ENCODE measurements at regions not wholly inside any gene's neighbourhood (a gene's known extent, or its start where the extent isn't known, plus 50 kb on each side); places are given as distances from the start of the nearest gene placed in this dataset.
"Not testable (repeated sequence)": the region's sequence is repeated elsewhere in the genome, so short reads cannot be mapped to it uniquely, and the experiment has no call there.

GRCh38 chr6:97347111-97347510, 64.1 kb upstream of the MMS22L start:
- no peak for DNase-seq (ENCODE audit: extremely low read depth in 1 of 2, low read depth in 1 of 2)

GRCh38 chr6:97361286-97361685, 78.3 kb upstream of the MMS22L start:
- DNase-seq (ENCODE audit: extremely low read depth in 1 of 2, low read depth in 1 of 2): no peak

GRCh38 chr6:97364327-97364726, 81.3 kb upstream of the MMS22L start:
- DNase-seq (ENCODE audit: extremely low read depth in 1 of 2, low read depth in 1 of 2): no peak

- DNase-seq (ENCODE audit: extremely low read depth in 1 of 2, low read depth in 1 of 2): not testable (repeated sequence)
Observed at GRCh38 chr6:97382071-97382470, 99.1 kb upstream of the MMS22L start.

GRCh38 chr6:97392735-97393134, 109.7 kb upstream of the MMS22L start:
- DNase-seq (ENCODE audit: extremely low read depth in 1 of 2, low read depth in 1 of 2): no peak

DNA sequence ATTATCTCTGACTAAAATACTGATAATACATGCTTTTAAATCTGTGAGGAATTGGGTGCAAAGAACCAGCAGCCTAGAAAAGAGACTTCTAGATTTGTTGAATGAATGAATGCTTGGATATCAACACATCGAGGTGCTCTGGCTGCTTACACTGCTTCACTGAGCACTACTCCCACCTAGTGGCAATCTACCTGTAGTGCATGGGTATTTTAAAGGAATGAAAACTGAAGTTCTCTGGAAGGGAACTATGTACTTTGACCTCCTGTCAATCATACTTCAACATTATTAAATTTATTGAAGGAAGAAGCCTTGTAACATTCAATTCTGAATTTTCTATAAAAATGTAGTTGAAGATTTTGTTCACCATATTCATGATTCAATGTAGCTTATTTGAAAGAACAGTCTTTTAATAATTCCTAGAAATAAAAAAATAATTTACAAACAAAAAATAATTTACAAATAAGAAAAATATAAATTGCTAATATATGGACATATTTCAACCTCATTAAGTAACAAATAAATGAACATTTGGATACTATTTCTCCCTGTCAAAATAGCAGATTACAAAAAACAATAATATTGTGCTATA, 111.2 kb upstream of the MMS22L start:
- DNase-seq (ENCODE audit: extremely low read depth in 1 of 2, low read depth in 1 of 2): peak in 1 of 2 donors; percentile 6

DNA sequence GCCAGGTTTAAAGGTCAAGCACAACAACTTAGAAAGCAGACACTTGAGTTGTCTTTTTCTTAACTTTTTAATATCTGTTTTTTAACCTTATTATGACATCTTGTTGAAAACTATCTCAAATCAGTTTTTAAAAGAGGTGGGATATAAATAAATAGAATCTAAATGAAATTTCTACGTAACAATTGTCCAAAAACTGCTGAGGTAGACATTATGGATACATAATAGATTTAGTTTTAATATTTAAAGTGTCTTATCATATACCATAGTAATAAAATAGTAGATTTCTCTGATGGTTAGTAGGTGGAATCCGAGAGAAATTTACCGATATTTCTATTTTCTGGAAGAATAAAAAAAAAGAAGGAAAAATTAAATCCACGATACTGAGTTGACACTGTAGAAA, 113.9 kb upstream of the MMS22L start:
- DNase-seq (ENCODE audit: extremely low read depth in 1 of 2, low read depth in 1 of 2): no peak

GRCh38 chr6:97399208-97399607, 116.2 kb upstream of the MMS22L start:
- no peak for DNase-seq (ENCODE audit: extremely low read depth in 1 of 2, low read depth in 1 of 2)

DNA sequence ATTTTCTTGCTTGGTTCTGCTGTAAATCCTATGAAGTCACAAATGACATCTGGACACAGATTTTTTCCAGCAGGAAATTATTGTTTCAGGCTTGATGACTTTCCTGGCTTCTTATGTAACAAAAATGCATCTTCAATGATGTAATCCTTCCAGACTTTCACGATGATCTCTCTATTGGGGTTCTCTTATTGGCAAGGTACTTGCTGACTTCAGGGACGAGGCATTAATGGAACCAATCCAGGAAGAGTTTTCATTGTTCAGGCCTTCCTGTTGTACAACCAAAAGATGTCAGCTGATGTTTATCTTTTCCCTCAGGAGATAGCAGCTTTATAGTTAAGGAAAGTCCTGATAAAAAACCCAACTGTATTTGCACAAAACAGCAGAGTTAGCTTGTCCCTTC, 118.5 kb upstream of the MMS22L start:
- DNase-seq (ENCODE audit: extremely low read depth in 1 of 2, low read depth in 1 of 2): no peak

DNA sequence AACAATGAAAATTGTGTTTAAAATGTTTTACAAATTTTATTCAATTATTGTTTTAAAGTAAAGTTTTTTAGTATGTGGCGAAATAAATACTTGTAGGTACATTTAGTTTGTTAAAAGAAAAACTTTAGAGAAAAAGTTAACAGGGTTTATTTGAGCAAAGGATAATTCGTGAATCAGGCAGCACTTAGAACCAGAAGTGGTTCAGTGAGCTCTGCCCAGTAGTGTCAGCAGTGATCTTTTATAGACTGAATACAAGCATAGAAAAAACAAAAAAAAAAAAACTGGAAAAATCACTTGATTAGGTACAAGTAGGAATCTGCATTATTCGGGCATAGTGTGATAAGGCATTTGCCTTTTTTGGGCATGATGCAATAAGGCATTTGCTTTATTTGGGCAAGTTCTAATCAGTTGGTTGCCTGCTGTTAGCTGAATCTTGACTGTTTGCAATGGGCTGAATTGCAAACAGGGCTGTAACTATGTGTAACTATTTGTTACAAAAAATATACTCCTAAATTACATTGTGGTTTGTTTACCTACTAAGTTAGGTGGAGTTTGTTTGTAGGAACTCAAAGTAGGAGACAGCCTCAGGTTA, 122.9 kb upstream of the MMS22L start:
- no peak for DNase-seq (ENCODE audit: extremely low read depth in 1 of 2, low read depth in 1 of 2)

DNA sequence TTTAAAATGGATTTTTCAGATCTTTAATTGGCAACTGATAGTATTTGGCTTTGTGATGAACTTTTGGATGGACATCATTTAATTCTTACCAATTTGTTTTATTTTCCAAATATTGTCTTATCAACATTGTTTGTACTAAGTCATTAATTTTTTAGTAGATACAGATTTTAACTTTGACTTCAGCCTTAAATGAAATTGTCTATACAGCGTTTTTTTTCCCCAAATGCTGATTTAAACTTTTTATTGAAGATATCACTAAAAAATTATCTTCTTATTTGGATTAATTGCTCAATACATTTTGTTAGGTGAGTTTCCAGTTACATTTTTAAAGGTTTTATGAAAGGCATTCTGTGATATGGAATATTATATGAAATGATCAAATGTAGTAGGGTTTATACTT, 123.6 kb upstream of the MMS22L start:
- DNase-seq (ENCODE audit: extremely low read depth in 1 of 2, low read depth in 1 of 2): no peak

DNA sequence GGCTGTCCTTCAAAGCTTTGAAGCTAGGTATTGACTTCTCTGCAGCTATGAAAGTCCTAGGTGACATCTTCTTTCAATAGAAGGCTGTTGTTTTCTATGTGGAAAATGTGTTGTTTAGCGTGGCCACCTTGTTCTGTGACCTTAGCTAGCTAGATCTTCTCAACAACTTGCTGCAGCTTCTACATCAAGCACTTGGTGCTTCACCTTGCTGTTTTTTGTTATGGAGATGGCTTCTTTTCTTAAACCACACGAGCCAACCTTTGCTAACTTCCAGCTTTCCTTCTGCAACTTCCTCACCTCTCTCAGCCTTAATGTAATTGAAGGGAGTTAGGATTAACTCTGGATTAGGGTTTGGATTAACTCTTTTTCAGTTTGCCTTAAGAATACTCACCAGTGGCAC, 128.6 kb upstream of the MMS22L start:
- no peak for DNase-seq (ENCODE audit: extremely low read depth in 1 of 2, low read depth in 1 of 2)

DNA sequence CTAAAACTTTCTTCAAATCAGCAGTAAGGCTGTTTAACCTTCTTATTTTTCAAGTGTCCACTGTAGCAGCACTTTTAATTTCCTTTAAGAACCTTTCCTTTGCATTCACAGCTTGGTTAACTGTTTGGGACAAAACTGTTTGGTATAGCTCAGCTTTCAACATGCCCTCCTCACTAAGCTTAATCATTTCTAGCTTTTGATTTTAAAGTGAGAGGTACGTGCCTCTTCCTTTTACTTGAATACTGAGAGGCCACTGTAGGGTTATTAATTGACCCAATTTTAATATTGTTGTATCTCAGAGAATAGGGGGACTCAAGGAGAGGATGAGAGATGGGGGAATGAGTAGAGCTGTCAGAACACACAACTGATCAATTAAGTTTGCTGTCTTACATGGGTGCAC, 129.5 kb upstream of the MMS22L start:
- no peak for DNase-seq (ENCODE audit: extremely low read depth in 1 of 2, low read depth in 1 of 2)

- DNase-seq (ENCODE audit: extremely low read depth in 1 of 2, low read depth in 1 of 2): no peak
Observed at GRCh38 chr6:97422171-97422570, 139.2 kb upstream of the MMS22L start.

- no peak for DNase-seq (ENCODE audit: extremely low read depth in 1 of 2, low read depth in 1 of 2)
Observed at GRCh38 chr6:97423190-97423589, 140.2 kb upstream of the MMS22L start.

- no peak for DNase-seq (ENCODE audit: extremely low read depth in 1 of 2, low read depth in 1 of 2)
Observed at GRCh38 chr6:97427648-97428047, 144.6 kb upstream of the MMS22L start.

GRCh38 chr6:97437087-97437486, 154.1 kb upstream of the MMS22L start:
- DNase-seq (ENCODE audit: extremely low read depth in 1 of 2, low read depth in 1 of 2): no peak

DNA sequence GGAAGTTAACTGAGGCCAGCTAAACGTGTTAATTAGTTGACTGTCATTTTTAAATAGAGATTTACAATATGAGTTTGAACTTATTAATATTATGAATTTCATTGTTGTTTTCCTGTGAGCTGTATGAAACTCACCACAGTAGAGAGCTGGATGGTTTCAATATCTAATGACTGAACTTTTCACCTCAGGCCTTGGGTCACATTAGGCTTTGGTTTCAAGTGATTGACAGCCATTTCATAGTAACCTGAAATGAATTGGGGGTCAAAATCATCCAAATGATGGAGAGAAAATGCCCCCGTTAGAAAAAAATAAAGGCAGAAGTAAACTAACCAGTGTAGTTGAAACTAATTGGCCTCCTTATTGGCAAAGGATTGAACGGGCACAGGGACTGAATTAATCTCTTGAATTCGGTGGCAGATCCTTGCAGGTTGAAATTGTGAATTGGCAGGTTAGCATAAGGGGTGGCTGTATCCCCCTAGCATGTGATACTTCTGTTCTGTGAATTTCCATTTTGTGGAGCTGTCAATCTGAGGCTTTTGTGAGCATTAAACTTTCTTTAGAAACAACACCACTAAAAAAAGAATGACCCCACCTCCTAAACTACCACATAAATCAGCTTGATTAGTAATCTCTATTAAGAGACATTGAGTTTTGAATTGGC, 155.1 kb upstream of the MMS22L start:
- DNase-seq (ENCODE audit: extremely low read depth in 1 of 2, low read depth in 1 of 2): no peak

DNA sequence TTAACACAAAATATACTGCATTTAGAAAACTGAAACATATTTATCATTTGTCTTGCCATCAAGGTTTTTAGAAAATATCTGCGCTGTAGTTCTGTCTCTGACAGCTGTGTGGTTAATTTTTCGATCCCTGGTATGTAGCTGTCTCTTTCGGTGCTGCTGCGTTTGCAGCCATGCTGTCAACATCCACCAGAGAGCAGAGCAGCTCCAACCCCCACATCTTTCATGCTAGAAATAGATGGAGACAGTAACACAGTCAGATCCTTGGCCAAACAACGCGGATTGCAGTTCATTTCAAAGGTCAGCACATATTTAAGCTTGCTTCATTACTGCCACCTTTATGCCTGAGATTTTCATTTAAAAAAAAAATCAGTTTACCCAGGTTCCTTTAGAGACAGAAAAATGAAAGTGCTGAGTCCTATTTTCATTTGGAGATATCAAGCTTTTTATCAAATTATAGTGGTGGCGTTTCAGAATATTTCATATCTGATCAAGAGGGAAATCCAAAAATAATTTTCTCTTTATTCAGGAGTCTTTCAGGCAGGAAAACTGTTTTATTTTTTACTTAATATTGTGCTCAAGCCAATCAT, 157.7 kb upstream of the MMS22L start:
- no peak for DNase-seq (ENCODE audit: extremely low read depth in 1 of 2, low read depth in 1 of 2)

DNA sequence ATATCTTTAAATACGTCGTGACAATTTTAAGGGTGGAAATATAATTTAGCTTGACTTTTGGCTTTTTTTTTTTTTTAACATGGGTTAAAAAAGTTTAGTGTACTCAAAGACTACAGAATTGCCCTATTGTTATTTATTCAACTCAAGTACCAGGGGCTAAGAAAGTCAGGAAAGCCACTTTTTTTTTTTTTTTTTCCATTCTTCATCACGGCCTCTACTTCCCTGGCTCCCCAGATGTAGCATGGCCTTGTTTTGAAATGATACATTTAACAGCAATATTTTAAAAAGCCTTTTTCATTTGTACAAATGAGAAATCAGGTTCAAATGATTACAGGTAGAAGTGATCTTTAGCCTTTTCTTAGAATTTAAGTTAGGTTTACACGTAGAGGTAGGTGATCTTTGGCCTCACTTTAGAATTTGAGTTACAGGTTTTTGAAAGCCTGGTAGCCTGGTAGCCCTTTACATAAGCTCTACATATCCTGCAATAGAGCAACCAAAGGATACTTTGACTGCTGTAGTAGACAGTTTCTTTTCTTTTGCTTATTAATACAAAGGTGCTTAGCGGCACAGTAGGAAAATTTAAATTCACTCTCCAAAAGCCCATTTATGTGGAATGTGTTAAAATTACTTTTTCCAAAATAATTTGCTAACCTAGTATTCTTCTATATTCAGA, 160.5 kb upstream of the MMS22L start:
- DNase-seq (ENCODE audit: extremely low read depth in 1 of 2, low read depth in 1 of 2): no peak

- DNase-seq (ENCODE audit: extremely low read depth in 1 of 2, low read depth in 1 of 2): no peak
Observed at GRCh38 chr6:97445407-97445806, 162.4 kb upstream of the MMS22L start.
